ENCODE measurements at regions not wholly inside any gene's neighbourhood (a gene's known extent, or its start where the extent isn't known, plus 50 kb on each side); places are given as distances from the start of the nearest gene placed in this dataset.

- Histone ChIP-seq H3K27me3 (ENCODE audit: control insufficient read depth in 1 of 2, insufficient read depth in 2 of 2, low read length in 2 of 2) (no peaks in the 10 kb centered on the region), H3K4me1 (ENCODE audit: control insufficient read depth in 1 of 2, insufficient read depth in 2 of 2, low read length in 2 of 2) (no peaks in the 10 kb centered on the region), H3K4me3 (ENCODE audit: low read depth in 1 of 2, low read length in 2 of 2) (no peak overlapping the region), H3K27ac (ENCODE audit: low read depth, low read length) (no peak overlapping the region), H3K9ac (ENCODE audit: low read depth in 1 of 2, low read length in 2 of 2) (no peak overlapping the region), H3K9me3 (ENCODE audit: control insufficient read depth in 1 of 2, low read length in 2 of 2) (peaks cover 0 to 5% of the 10 kb centered on the region in 2 donors), H3K36me3 (ENCODE audit: control insufficient read depth in 1 of 2, insufficient read depth in 2 of 2, low read length in 2 of 2) (no peaks in the 10 kb centered on the region)
Measured at GRCh38 chr6:164505425-164505824, 804.0 kb downstream of the C6orf118 start.

- Histone ChIP-seq H3K4me3 (ENCODE audit: low read depth in 1 of 2, low read length in 2 of 2) (no peak overlapping the region), H3K36me3 (ENCODE audit: control insufficient read depth in 1 of 2, insufficient read depth in 2 of 2, low read length in 2 of 2) (no peaks in the 10 kb centered on the region)
Measured at GRCh38 chr6:164502833-164503232, 806.6 kb downstream of the C6orf118 start.

GRCh38 chr6:164495882-164496495, 813.4 kb downstream of the C6orf118 start:
- Histone ChIP-seq H3K27ac (ENCODE audit: low read depth, low read length) (no peak overlapping the region), H3K36me3 (ENCODE audit: control insufficient read depth in 1 of 2, insufficient read depth in 2 of 2, low read length in 2 of 2) (no peaks in the 10 kb centered on the region), H3K4me3 (ENCODE audit: low read depth in 1 of 2, low read length in 2 of 2) (no peak overlapping the region), H3K4me1 (ENCODE audit: control insufficient read depth in 1 of 2, insufficient read depth in 2 of 2, low read length in 2 of 2) (no peaks in the 10 kb centered on the region), H3K9ac (ENCODE audit: low read depth in 1 of 2, low read length in 2 of 2) (no peak overlapping the region), H3K9me3 (ENCODE audit: control insufficient read depth in 1 of 2, low read length in 2 of 2) (peaks cover 13 to 28% of the 10 kb centered on the region in 2 donors), H3K27me3 (ENCODE audit: control insufficient read depth in 1 of 2, insufficient read depth in 2 of 2, low read length in 2 of 2) (no peaks in the 10 kb centered on the region)

More at GRCh38 chr6:164502833-164503232, 806.6 kb downstream of the C6orf118 start:
- Histone ChIP-seq H3K27me3 (ENCODE audit: control insufficient read depth in 1 of 2, insufficient read depth in 2 of 2, low read length in 2 of 2) (no peaks in the 10 kb centered on the region), H3K9ac (ENCODE audit: low read depth in 1 of 2, low read length in 2 of 2) (no peak overlapping the region), H3K9me3 (ENCODE audit: control insufficient read depth in 1 of 2, low read length in 2 of 2) (peaks cover 0 to 5% of the 10 kb centered on the region in 2 donors), H3K27ac (ENCODE audit: low read depth, low read length) (no peak overlapping the region), H3K4me1 (ENCODE audit: control insufficient read depth in 1 of 2, insufficient read depth in 2 of 2, low read length in 2 of 2) (no peaks in the 10 kb centered on the region)

- Histone ChIP-seq H3K4me3 (ENCODE audit: low read depth in 1 of 2, low read length in 2 of 2) (no peak overlapping the region), H3K9me3 (ENCODE audit: control insufficient read depth in 1 of 2, low read length in 2 of 2) (peaks cover 5% of the 10 kb centered on the region in 2 donors), H3K4me1 (ENCODE audit: control insufficient read depth in 1 of 2, insufficient read depth in 2 of 2, low read length in 2 of 2) (no peaks in the 10 kb centered on the region), H3K27me3 (ENCODE audit: control insufficient read depth in 1 of 2, insufficient read depth in 2 of 2, low read length in 2 of 2) (no peaks in the 10 kb centered on the region), H3K36me3 (ENCODE audit: control insufficient read depth in 1 of 2, insufficient read depth in 2 of 2, low read length in 2 of 2) (no peaks in the 10 kb centered on the region), H3K9ac (ENCODE audit: low read depth in 1 of 2, low read length in 2 of 2) (no peak overlapping the region), H3K27ac (ENCODE audit: low read depth, low read length) (no peak overlapping the region)
Measured at GRCh38 chr6:164478426-164478825, 831.0 kb downstream of the C6orf118 start.

- Histone ChIP-seq H3K27ac (ENCODE audit: low read depth, low read length) (no peak overlapping the region), H3K27me3 (ENCODE audit: control insufficient read depth in 1 of 2, insufficient read depth in 2 of 2, low read length in 2 of 2) (no peaks in the 10 kb centered on the region), H3K9me3 (ENCODE audit: control insufficient read depth in 1 of 2, low read length in 2 of 2) (peaks cover 0 to 5% of the 10 kb centered on the region in 2 donors), H3K4me3 (ENCODE audit: low read depth in 1 of 2, low read length in 2 of 2) (no peak overlapping the region), H3K4me1 (ENCODE audit: control insufficient read depth in 1 of 2, insufficient read depth in 2 of 2, low read length in 2 of 2) (no peaks in the 10 kb centered on the region), H3K9ac (ENCODE audit: low read depth in 1 of 2, low read length in 2 of 2) (no peak overlapping the region), H3K36me3 (ENCODE audit: control insufficient read depth in 1 of 2, insufficient read depth in 2 of 2, low read length in 2 of 2) (no peaks in the 10 kb centered on the region)
Measured at GRCh38 chr6:164477790-164478189, 831.6 kb downstream of the C6orf118 start.

GRCh38 chr6:164477101-164477500, 832.3 kb downstream of the C6orf118 start:
- Histone ChIP-seq H3K27ac (ENCODE audit: low read depth, low read length) (no peak overlapping the region), H3K27me3 (ENCODE audit: control insufficient read depth in 1 of 2, insufficient read depth in 2 of 2, low read length in 2 of 2) (no peaks in the 10 kb centered on the region), H3K9ac (ENCODE audit: low read depth in 1 of 2, low read length in 2 of 2) (no peak overlapping the region), H3K36me3 (ENCODE audit: control insufficient read depth in 1 of 2, insufficient read depth in 2 of 2, low read length in 2 of 2) (no peaks in the 10 kb centered on the region), H3K4me3 (ENCODE audit: low read depth in 1 of 2, low read length in 2 of 2) (no peak overlapping the region), H3K4me1 (ENCODE audit: control insufficient read depth in 1 of 2, insufficient read depth in 2 of 2, low read length in 2 of 2) (no peaks in the 10 kb centered on the region), H3K9me3 (ENCODE audit: control insufficient read depth in 1 of 2, low read length in 2 of 2) (peaks cover 0 to 5% of the 10 kb centered on the region in 2 donors)

- H3K9ac ChIP-seq (ENCODE audit: low read depth in 1 of 2, low read length in 2 of 2) = no peak overlapping the region
- H3K36me3 ChIP-seq (ENCODE audit: control insufficient read depth in 1 of 2, insufficient read depth in 2 of 2, low read length in 2 of 2) = no peaks in the 10 kb centered on the region
- no peak overlapping the region for H3K4me3 ChIP-seq (ENCODE audit: low read depth in 1 of 2, low read length in 2 of 2)
- H3K27me3 ChIP-seq (ENCODE audit: control insufficient read depth in 1 of 2, insufficient read depth in 2 of 2, low read length in 2 of 2) = no peaks in the 10 kb centered on the region
- no peak overlapping the region for H3K27ac ChIP-seq (ENCODE audit: low read depth, low read length)
- peaks cover 5% of the 10 kb centered on the region in 2 donors for H3K9me3 ChIP-seq (ENCODE audit: control insufficient read depth in 1 of 2, low read length in 2 of 2)
- H3K4me1 ChIP-seq (ENCODE audit: control insufficient read depth in 1 of 2, insufficient read depth in 2 of 2, low read length in 2 of 2) = no peaks in the 10 kb centered on the region
Measured at GRCh38 chr6:164469276-164469949, 840.0 kb downstream of the C6orf118 start.

GRCh38 chr6:164455835-164456234, 853.6 kb downstream of the C6orf118 start:
- H3K9ac ChIP-seq (ENCODE audit: low read depth in 1 of 2, low read length in 2 of 2) = no peak overlapping the region
- H3K4me1 ChIP-seq (ENCODE audit: control insufficient read depth in 1 of 2, insufficient read depth in 2 of 2, low read length in 2 of 2) = no peaks in the 10 kb centered on the region
- H3K27me3 ChIP-seq (ENCODE audit: control insufficient read depth in 1 of 2, insufficient read depth in 2 of 2, low read length in 2 of 2) = no peaks in the 10 kb centered on the region
- peaks cover 0 to 5% of the 10 kb centered on the region in 2 donors for H3K9me3 ChIP-seq (ENCODE audit: control insufficient read depth in 1 of 2, low read length in 2 of 2)
- no peaks in the 10 kb centered on the region for H3K36me3 ChIP-seq (ENCODE audit: control insufficient read depth in 1 of 2, insufficient read depth in 2 of 2, low read length in 2 of 2)
- H3K4me3 ChIP-seq (ENCODE audit: low read depth in 1 of 2, low read length in 2 of 2) = no peak overlapping the region
- no peak overlapping the region for H3K27ac ChIP-seq (ENCODE audit: low read depth, low read length)

GRCh38 chr6:164453835-164454234, 855.6 kb downstream of the C6orf118 start:
- no peaks in the 10 kb centered on the region for H3K4me1 ChIP-seq (ENCODE audit: control insufficient read depth in 1 of 2, insufficient read depth in 2 of 2, low read length in 2 of 2)
- no peaks in the 10 kb centered on the region for H3K27me3 ChIP-seq (ENCODE audit: control insufficient read depth in 1 of 2, insufficient read depth in 2 of 2, low read length in 2 of 2)
- H3K4me3 ChIP-seq (ENCODE audit: low read depth in 1 of 2, low read length in 2 of 2) = no peak overlapping the region
- H3K9ac ChIP-seq (ENCODE audit: low read depth in 1 of 2, low read length in 2 of 2) = no peak overlapping the region
- H3K36me3 ChIP-seq (ENCODE audit: control insufficient read depth in 1 of 2, insufficient read depth in 2 of 2, low read length in 2 of 2) = no peaks in the 10 kb centered on the region
- H3K9me3 ChIP-seq (ENCODE audit: control insufficient read depth in 1 of 2, low read length in 2 of 2) = peaks cover 0 to 11% of the 10 kb centered on the region in 2 donors
- no peak overlapping the region for H3K27ac ChIP-seq (ENCODE audit: low read depth, low read length)

- no peaks in the 10 kb centered on the region for H3K36me3 ChIP-seq (ENCODE audit: control insufficient read depth in 1 of 2, insufficient read depth in 2 of 2, low read length in 2 of 2)
Measured at GRCh38 chr6:164442572-164442971, 866.8 kb downstream of the C6orf118 start.

More at GRCh38 chr6:164442572-164442971, 866.8 kb downstream of the C6orf118 start:
- Histone ChIP-seq H3K4me1 (ENCODE audit: control insufficient read depth in 1 of 2, insufficient read depth in 2 of 2, low read length in 2 of 2) (no peaks in the 10 kb centered on the region), H3K9me3 (ENCODE audit: control insufficient read depth in 1 of 2, low read length in 2 of 2) (peaks cover 5 to 30% of the 10 kb centered on the region in 2 donors), H3K9ac (ENCODE audit: low read depth in 1 of 2, low read length in 2 of 2) (no peak overlapping the region), H3K27me3 (ENCODE audit: control insufficient read depth in 1 of 2, insufficient read depth in 2 of 2, low read length in 2 of 2) (no peaks in the 10 kb centered on the region), H3K4me3 (ENCODE audit: low read depth in 1 of 2, low read length in 2 of 2) (no peak overlapping the region), H3K27ac (ENCODE audit: low read depth, low read length) (no peak overlapping the region)
